Stomach (tissue), 4 donors: ENCODE measurements at regions not wholly inside any gene's neighbourhood (a gene's known extent, or its start where the extent isn't known, plus 50 kb on each side); places are given as distances from the start of the nearest gene placed in this dataset.

Experiments used
- CTCF ChIP-seq, 7 experiments: fragments of 450-650 bp in 4 of 7; fragments of 200-600 bp in 3 of 7; sonication (generic) in 3 of 7; IDR thresholded peaks; one replicate each; pipeline ENCODE4 v1.5.1; 2016 to 2019; ENCODE audit warnings: antibody characterized with exemption in 7 of 7, control low read depth in 2 of 7, mild to moderate bottlenecking in 1 of 7
- EP300 ChIP-seq: sonication (generic); formaldehyde crosslinking; IDR thresholded peaks from one replicate; pipeline ENCODE4 v1.6.1; 2017; ENCODE audit warnings: antibody characterized with exemption
- POLR2A ChIP-seq, 4 donors: fragments of 450-650 bp; IDR thresholded peaks; one replicate each; pipeline ENCODE4 v1.6.1; 2016; ENCODE audit warnings: antibody characterized with exemption in 4 of 4, control low read depth in 2 of 4, mild to moderate bottlenecking in 1 of 4, moderate library complexity in 1 of 4
- POLR2AphosphoS5 ChIP-seq, 3 donors: sonication (generic); formaldehyde crosslinking; IDR thresholded peaks; one replicate each; pipeline ENCODE4 v1.6.1; 2016; ENCODE audit warnings: antibody characterized with exemption in 3 of 3

DNA sequence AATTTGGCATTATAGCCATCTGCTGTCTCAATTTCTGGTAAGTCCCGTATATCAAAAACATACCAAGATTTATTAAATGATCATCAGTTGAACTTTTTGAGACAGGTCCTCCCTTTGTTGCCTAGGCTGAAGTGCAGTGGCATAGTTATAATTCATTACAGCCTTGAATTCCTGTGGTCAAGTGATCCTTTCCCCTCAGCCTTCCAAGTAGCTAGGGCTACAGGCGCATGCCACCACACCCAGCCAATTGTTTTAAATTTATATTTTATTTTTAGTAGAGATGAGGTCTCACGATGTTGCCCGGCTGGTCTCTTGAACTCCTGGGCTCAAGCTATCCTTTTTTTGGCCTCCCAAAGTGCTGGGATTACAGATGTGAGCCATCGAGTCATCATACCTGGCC, 418.9 kb downstream of the ARHGEF28 start:
- no peak for TF ChIP-seq CTCF (IDR thresholded peaks at IDR 0.05)
- no peak for TF ChIP-seq POLR2A (IDR thresholded peaks at IDR 0.05)
- TF ChIP-seq POLR2AphosphoS5 (IDR thresholded peaks at IDR 0.05), result no peak
- TF ChIP-seq EP300, result no peak
